Ishikawa (cell line): ENCODE measurements at regions not wholly inside any gene's neighbourhood (a gene's known extent, or its start where the extent isn't known, plus 50 kb on each side); places are given as distances from the start of the nearest gene placed in this dataset.

Experiments
- CREB1 ChIP-seq: IDR thresholded peaks from 2 replicates; pipeline ENCODE4 v1.6.1; 2012; ENCODE audit warnings: low read depth
- RAD21 ChIP-seq: IDR thresholded peaks from 2 replicates; pipeline ENCODE4 v1.6.1; 2012; ENCODE audit warnings: low read depth
- TAF1 ChIP-seq: IDR thresholded peaks from 2 replicates; pipeline ENCODE4 v1.6.1; 2012; ENCODE audit warnings: low read depth, mild to moderate bottlenecking
- TF ChIP-seq, protein P1 (sequence below): IDR thresholded peaks from 2 replicates; pipeline ENCODE4 v1.6.1; 2012

DNA sequence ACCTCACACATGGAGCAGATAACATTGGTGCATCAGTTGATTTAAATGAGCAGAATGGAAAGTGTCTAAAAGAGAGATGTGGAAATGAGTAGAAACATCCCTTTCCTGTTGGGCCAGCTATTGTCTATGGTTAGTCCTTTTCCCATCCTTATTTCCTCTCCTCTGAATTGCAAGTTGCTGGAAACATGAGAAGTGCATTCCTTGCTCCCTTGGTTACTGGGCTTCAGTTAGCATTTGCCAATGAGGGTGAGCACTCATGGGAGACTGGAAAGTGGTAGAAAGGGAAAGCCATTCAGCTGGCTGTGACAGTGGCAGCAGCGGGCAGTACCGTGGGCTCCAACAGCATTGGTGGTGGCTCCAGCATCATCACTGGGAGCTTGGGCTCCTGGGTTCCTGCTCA lies 96.0 kb upstream of the IGFBP7 start:
- TF ChIP-seq TAF1 = no peak
- TF ChIP-seq, protein P1, sequence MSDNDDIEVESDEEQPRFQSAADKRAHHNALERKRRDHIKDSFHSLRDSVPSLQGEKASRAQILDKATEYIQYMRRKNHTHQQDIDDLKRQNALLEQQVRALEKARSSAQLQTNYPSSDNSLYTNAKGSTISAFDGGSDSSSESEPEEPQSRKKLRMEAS = no peak
- no peak for TF ChIP-seq CREB1
- TF ChIP-seq RAD21 = no peak
